ENCODE measurements at regions not wholly inside any gene's neighbourhood (a gene's known extent, or its start where the extent isn't known, plus 50 kb on each side); places are given as distances from the start of the nearest gene placed in this dataset.

DNA sequence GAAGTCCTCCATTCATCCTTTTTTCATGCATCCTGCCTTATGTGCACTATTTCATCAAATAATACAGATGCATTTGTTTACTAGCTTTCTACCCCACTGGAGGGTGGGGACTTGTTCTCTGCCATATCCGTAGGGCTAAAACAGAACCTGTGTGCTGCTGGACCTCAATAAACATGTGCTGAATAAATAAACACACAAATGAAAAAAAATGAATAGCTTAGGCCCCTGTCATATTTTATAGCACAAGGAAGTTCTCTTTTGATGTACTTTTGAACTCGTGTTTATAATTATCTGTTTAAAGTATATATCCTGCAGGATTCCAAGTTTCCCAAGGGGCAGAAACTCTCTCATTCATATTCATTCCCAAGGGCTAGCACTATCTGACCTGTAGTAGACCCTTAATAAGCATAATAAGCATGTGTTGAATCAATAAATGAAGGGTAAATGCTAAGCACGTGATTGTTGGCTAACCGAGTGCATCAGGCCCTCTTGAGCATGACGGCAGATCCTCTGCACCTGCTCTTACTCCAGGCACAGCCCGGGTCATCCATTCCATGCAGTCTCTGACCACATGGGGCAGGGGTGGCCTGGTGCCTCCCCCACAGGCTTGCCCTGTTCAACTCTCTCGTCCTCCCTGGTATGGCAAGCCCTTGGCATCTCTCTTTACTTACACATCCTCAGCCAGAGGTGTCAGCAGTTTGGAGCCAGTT, 474.1 kb upstream of the ZMIZ1 start:
- intact Hi-C loops (cut with micrococcal nuclease; ENCODE audit: unreplicated experiment): no loop called here
- DNase-seq (ENCODE audit: low spot score): no peak
- Histone ChIP-seq H3K27me3 (replicated peaks; ENCODE audit: insufficient read depth, low read depth, low read length, poor library complexity) (no peaks in the 10 kb centered on the region), H3K9me3 (ENCODE audit: low read depth, low read length, poor library complexity, severe bottlenecking) (no peaks in the 10 kb centered on the region), H3K4me3 (ENCODE audit: low read depth, low read length, poor library complexity, severe bottlenecking) (no peak overlapping the region), H3K4me1 (ENCODE audit: insufficient read depth, low read length, poor library complexity, severe bottlenecking) (no peaks in the 10 kb centered on the region), H3K36me3 (ENCODE audit: insufficient read depth, low read length, poor library complexity, severe bottlenecking) (no peaks in the 10 kb centered on the region), H3K27ac (ENCODE audit: low read depth, low read length, poor library complexity, severe bottlenecking) (no peak overlapping the region)
- CTCF ChIA-PET: no interaction called here
- TF ChIP-seq, protein P1, sequence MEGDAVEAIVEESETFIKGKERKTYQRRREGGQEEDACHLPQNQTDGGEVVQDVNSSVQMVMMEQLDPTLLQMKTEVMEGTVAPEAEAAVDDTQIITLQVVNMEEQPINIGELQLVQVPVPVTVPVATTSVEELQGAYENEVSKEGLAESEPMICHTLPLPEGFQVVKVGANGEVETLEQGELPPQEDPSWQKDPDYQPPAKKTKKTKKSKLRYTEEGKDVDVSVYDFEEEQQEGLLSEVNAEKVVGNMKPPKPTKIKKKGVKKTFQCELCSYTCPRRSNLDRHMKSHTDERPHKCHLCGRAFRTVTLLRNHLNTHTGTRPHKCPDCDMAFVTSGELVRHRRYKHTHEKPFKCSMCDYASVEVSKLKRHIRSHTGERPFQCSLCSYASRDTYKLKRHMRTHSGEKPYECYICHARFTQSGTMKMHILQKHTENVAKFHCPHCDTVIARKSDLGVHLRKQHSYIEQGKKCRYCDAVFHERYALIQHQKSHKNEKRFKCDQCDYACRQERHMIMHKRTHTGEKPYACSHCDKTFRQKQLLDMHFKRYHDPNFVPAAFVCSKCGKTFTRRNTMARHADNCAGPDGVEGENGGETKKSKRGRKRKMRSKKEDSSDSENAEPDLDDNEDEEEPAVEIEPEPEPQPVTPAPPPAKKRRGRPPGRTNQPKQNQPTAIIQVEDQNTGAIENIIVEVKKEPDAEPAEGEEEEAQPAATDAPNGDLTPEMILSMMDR (conservative IDR thresholded peaks at IDR 0.05; ENCODE audit: low read depth, low read length): no peak
- no TSS peak for BruUV-seq (replicated peaks)
- POLR2A ChIA-PET (ENCODE audit: low non-redundant PET): no interaction called here

DNA sequence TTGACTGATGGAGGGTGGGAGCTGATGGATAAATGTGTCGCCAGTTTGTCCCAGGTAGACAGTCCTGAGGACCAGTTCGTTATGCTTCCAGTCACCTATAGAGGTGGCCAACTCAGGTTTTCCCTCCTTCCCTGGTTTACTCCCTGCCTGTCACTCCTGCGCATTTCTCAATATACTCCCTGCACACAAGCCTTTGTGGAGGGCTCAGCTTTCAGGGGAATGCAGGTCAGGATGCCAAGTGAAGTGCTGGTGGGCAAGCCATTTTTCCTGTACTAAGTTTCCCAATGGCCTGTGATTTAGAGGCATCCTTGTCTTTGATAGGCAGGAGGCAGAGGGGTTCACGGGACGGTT, 473.5 kb upstream of the ZMIZ1 start:
- POLR2A ChIA-PET (ENCODE audit: low non-redundant PET): no interaction called here

DNA sequence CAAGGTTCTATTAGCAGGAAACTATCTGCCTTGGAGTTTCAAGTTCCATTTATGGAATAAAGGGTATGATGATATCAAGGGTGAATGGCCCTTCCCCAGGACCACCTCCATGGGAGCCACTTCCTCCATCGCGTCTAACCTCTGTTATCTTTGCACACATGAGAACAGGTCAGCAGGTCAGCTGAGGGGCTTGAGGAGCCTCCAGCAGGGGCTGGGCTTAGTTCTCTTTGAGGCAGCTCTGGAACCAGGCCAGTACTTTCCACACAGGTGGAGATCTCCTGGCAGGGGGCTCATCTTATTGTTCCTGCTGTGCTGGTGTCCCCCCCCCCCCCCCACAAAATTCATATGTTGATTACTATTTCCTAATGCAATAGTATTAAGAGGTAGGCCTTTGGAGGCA, 472.2 kb upstream of the ZMIZ1 start:
- TF ChIP-seq, protein P1 (conservative IDR thresholded peaks at IDR 0.05; ENCODE audit: low read depth, low read length): no peak
- TF ChIP-seq EZH2 (IDR thresholded peaks at IDR 0.05; ENCODE audit: borderline replicate concordance, low read depth, low read length, poor library complexity, severe bottlenecking): no peak
- Histone ChIP-seq H3K4me3 (ENCODE audit: low read depth, low read length, poor library complexity, severe bottlenecking) (no peak overlapping the region), H3K27ac (ENCODE audit: low read depth, low read length, poor library complexity, severe bottlenecking) (no peak overlapping the region), H3K27me3 (replicated peaks; ENCODE audit: insufficient read depth, low read depth, low read length, poor library complexity) (no peaks in the 10 kb centered on the region), H3K4me1 (ENCODE audit: insufficient read depth, low read length, poor library complexity, severe bottlenecking) (no peaks in the 10 kb centered on the region), H3K36me3 (ENCODE audit: insufficient read depth, low read length, poor library complexity, severe bottlenecking) (no peaks in the 10 kb centered on the region), H3K9me3 (ENCODE audit: low read depth, low read length, poor library complexity, severe bottlenecking) (no peaks in the 10 kb centered on the region)
- no peak for DNase-seq (ENCODE audit: low spot score)
- BruUV-seq (replicated peaks): no TSS peak
- intact Hi-C loops (cut with micrococcal nuclease; ENCODE audit: unreplicated experiment): no loop called here
- CTCF ChIA-PET: no interaction called here
- POLR2A ChIA-PET (ENCODE audit: low non-redundant PET): no interaction called here

More for the DNA sequence above, 473.5 kb upstream of the ZMIZ1 start:
- no peak for DNase-seq (ENCODE audit: low spot score)
- no peaks in the 10 kb centered on the region for H3K27me3 ChIP-seq (replicated peaks; ENCODE audit: insufficient read depth, low read depth, low read length, poor library complexity)
- CTCF ChIA-PET: no interaction called here
- TF ChIP-seq, protein P1 (conservative IDR thresholded peaks at IDR 0.05; ENCODE audit: low read depth, low read length): no peak
- TF ChIP-seq EZH2 (IDR thresholded peaks at IDR 0.05; ENCODE audit: borderline replicate concordance, low read depth, low read length, poor library complexity, severe bottlenecking): no peak
- no TSS peak for BruUV-seq (replicated peaks)
- no peaks in the 10 kb centered on the region for H3K9me3 ChIP-seq (ENCODE audit: low read depth, low read length, poor library complexity, severe bottlenecking)
- intact Hi-C loops (cut with micrococcal nuclease; ENCODE audit: unreplicated experiment): no loop called here
- no peaks in the 10 kb centered on the region for H3K4me1 ChIP-seq (ENCODE audit: insufficient read depth, low read length, poor library complexity, severe bottlenecking)
- no peak overlapping the region for H3K27ac ChIP-seq (ENCODE audit: low read depth, low read length, poor library complexity, severe bottlenecking)
- H3K4me3 ChIP-seq (ENCODE audit: low read depth, low read length, poor library complexity, severe bottlenecking): no peak overlapping the region
- H3K36me3 ChIP-seq (ENCODE audit: insufficient read depth, low read length, poor library complexity, severe bottlenecking): no peaks in the 10 kb centered on the region
